SK-N-MC (cell line): ENCODE measurements at regions not wholly inside any gene's neighbourhood (a gene's known extent, or its start where the extent isn't known, plus 50 kb on each side); places are given as distances from the start of the nearest gene placed in this dataset.
A peak's percentile ranks its signal among the peaks of the same experiment; 100 is the strongest.

Source experiments
- DNase-seq: peaks from one replicate; pipeline ENCODE4 v3.0.0-alpha.2; 2011; ENCODE audit warnings: low read depth, low spot score
- H3K27ac ChIP-seq: fragments of 200-600 bp; sonication (generic); 2 replicates; pipeline ENCODE4 v1.5.1; 2016; ENCODE audit warnings: mixed run types
- H3K36me3 ChIP-seq: fragments of 200-600 bp; sonication (generic); 2 replicates; pipeline ENCODE4 v1.6.1; 2017; ENCODE audit warnings: antibody characterized with exemption, low read length, mixed read lengths; ENCODE audit not compliant: insufficient read depth
- H3K4me3 ChIP-seq: fragments of 200-600 bp; sonication (generic); 2 replicates; pipeline ENCODE4 v1.5.1; 2016
- H3K9ac ChIP-seq: fragments of 200-600 bp; sonication (generic); 2 replicates; pipeline ENCODE4 v1.8.0; 2017; ENCODE audit warnings: mixed run types, mixed read lengths; ENCODE audit not compliant: insufficient read length
- H3K9me3 ChIP-seq: fragments of 200-600 bp; sonication (generic); 2 replicates; pipeline ENCODE4 v1.6.1; 2017; ENCODE audit warnings: low read depth, mild to moderate bottlenecking, antibody characterized with exemption, low read length, moderate library complexity, mixed read lengths
- EZH2 ChIP-seq: fragments of 200-600 bp; sonication (generic); IDR thresholded peaks from one replicate; pipeline ENCODE4 v1.6.1; 2017; ENCODE audit warnings: antibody characterized with exemption
- FOXP2 ChIP-seq: optimal IDR thresholded peaks from 2 replicates; pipeline ENCODE3; 2011; ENCODE audit warnings: mild to moderate bottlenecking, moderate library complexity; ENCODE audit not compliant: insufficient read depth; ENCODE audit errors: extremely low read length, control extremely low read depth
- POLR2AphosphoS5 ChIP-seq: IDR thresholded peaks from 2 replicates; pipeline ENCODE4 v1.6.1; 2012; ENCODE audit warnings: mild to moderate bottlenecking, low read depth, low read length, borderline replicate concordance

GRCh38 chr7:123360631-123361030 is 160.9 kb upstream of the SLC13A1 start:
- Histone ChIP-seq H3K27ac (peak overlapping the region; percentile 84), H3K9me3 (peaks cover 4% of the 10 kb centered on the region; the same call in 1 of the 2 replicates), H3K36me3 (no peaks in the 10 kb centered on the region), H3K4me3 (peak overlapping the region; percentile 36), H3K9ac (no peak overlapping the region)
- no peak for DNase-seq
- TF ChIP-seq POLR2AphosphoS5 (peak; percentile 39; the same call in 1 of the 2 replicates), EZH2 (no peak)

GRCh38 chr7:123355576-123356190 is 155.9 kb upstream of the SLC13A1 start:
- TF ChIP-seq POLR2AphosphoS5 (no peak), FOXP2 (no peak), EZH2 (no peak)
- Histone ChIP-seq H3K27ac (no peak overlapping the region), H3K9ac (no peak overlapping the region), H3K9me3 (no peaks in the 10 kb centered on the region), H3K4me3 (no peak overlapping the region), H3K36me3 (no peaks in the 10 kb centered on the region)
- DNase-seq: no peak

- TF ChIP-seq POLR2AphosphoS5 (no peak), FOXP2 (no peak), EZH2 (no peak)
- no peak for DNase-seq
- Histone ChIP-seq H3K27ac (no peak overlapping the region), H3K4me3 (no peak overlapping the region), H3K36me3 (no peaks in the 10 kb centered on the region), H3K9me3 (no peaks in the 10 kb centered on the region), H3K9ac (no peak overlapping the region)
These were observed 153.2 kb upstream of the SLC13A1 start for GRCh38 chr7:123352973-123353372.

DNA sequence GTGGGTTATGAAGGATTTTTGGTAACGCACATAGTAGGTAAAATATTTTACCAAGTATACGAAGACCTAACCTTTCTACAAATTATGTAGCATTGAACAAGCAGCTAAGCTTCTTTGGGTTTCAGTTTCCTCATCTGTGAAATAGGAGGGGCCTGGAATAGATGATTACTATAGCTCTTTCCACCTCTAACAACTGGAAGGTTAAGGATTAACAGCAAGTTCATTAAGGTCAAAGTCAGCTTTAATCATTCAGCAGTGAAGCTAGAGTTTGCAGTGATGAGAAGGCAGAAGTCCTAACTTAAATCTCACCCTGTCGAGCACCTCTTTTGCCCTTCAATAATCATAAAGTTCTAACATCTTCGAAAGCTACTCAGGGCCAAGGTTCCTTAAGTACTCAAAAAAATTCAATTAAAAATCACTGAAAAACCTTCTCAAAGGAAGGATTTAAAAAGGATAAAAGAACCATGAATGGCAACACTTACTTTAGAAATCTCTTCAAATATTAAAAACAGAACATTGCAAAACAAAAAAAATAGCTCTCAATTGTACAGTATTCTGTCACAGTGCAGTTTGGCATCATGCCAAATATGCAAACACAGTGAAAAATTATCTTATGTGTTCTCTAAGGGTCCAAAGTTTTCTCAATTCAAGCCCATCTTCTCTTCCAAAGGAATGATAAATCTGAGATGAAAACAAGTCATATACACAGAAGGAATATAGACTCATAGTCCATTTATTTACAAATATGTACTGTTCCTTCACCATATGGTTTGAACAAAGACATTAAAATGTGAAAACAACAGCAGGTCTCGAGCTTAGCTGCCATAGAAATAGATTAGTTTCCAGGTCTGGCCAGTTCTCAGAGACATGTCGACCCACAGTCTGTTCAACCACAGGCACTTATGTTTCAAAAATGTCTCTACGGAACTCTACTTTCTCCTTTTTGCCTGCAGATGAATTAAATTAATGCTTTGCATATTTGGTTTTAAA is 152.0 kb upstream of the SLC13A1 start:
- DNase-seq: no peak
- TF ChIP-seq EZH2 (no peak), POLR2AphosphoS5 (no peak; the same call in 1 of the 2 replicates), FOXP2 (no peak)

DNA sequence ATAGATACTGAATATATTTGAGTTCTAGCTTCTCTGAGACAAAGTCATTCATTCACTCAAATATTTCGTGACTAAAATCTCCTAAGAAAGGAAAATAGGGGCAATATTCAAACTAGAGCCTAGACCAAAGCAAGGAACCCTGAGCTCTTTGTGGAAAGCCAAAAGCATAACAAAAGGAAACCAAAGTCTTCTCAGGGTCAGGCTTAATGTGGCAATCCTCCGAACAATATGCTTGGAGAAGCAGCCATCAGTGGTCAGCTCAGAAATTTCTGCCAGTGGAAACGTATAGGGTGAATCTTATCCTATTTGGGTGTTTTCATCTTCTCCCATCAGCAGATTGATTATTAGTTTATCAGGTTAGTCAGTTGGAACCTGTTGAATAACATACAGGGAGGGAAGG is 151.3 kb upstream of the SLC13A1 start:
- Histone ChIP-seq H3K4me3 (no peak overlapping the region), H3K36me3 (no peaks in the 10 kb centered on the region), H3K9me3 (no peaks in the 10 kb centered on the region), H3K9ac (no peak overlapping the region), H3K27ac (no peak overlapping the region)
- no peak for TF ChIP-seq FOXP2
- no peak for TF ChIP-seq EZH2
- TF ChIP-seq POLR2AphosphoS5: no peak
- DNase-seq: no peak

More for the DNA sequence above, 152.0 kb upstream of the SLC13A1 start:
- Histone ChIP-seq H3K9ac (no peak overlapping the region), H3K36me3 (no peaks in the 10 kb centered on the region), H3K9me3 (no peaks in the 10 kb centered on the region), H3K4me3 (peak overlapping the region; percentile 6; the same call in 1 of the 2 replicates), H3K27ac (peak overlapping the region; percentile 69)

DNA sequence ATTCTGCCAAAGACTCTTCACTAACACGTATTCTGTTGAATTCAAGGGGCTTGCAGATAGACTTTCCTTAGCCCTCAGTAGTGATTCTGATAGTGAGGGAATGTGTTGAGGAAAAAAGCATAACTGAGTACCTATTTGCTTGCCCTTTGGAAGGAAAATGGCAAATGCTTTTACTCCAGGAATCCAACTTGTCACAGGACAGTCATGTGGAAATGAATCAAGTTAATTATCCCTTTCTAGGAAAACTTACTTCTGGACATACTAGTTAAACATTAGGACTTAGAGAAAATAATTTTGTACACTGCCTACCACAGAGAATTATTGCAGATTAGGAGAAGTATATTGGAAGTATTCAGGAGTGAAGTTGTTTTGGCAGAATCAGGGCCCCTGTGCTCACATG is 148.9 kb upstream of the SLC13A1 start:
- H3K9me3 ChIP-seq: no peaks in the 10 kb centered on the region
- no peak overlapping the region for H3K9ac ChIP-seq
- H3K27ac ChIP-seq: no peak overlapping the region
- TF ChIP-seq POLR2AphosphoS5: no peak
- TF ChIP-seq EZH2: no peak
- TF ChIP-seq FOXP2: no peak
- no peak overlapping the region for H3K4me3 ChIP-seq
- no peaks in the 10 kb centered on the region for H3K36me3 ChIP-seq
- DNase-seq: no peak

- no peaks in the 10 kb centered on the region for H3K36me3 ChIP-seq
- H3K4me3 ChIP-seq: no peak overlapping the region
- DNase-seq: no peak
- H3K9ac ChIP-seq: no peak overlapping the region
- TF ChIP-seq POLR2AphosphoS5 (no peak), EZH2 (no peak), FOXP2 (no peak)
- H3K9me3 ChIP-seq: no peaks in the 10 kb centered on the region
- H3K27ac ChIP-seq: no peak overlapping the region
These were observed 147.0 kb upstream of the SLC13A1 start for GRCh38 chr7:123346766-123347165.

DNA sequence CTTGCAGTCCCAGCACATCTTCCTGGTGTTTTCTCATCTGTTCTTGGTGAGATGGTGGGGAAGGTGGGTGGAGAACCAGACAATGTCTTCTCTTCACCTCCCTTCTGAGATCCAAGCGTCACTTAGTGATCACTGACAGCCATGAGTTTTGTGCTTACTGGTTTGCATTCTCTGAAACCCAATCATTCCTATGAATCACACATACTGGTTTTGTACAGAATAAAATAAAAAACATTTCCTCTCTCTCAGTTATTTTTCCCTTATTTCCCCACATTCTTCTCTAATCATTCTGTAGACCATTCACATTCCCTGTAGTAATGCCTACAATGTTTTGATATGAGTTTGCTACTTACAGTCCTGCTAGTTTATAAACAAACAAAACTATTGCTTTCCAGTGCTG is 143.8 kb upstream of the SLC13A1 start:
- Histone ChIP-seq H3K27ac (no peak overlapping the region), H3K9ac (no peak overlapping the region), H3K9me3 (no peaks in the 10 kb centered on the region), H3K36me3 (no peaks in the 10 kb centered on the region), H3K4me3 (no peak overlapping the region)
- no peak for DNase-seq
- no peak for TF ChIP-seq FOXP2
